HCT116 (cell line): ENCODE measurements at regions not wholly inside any gene's neighbourhood (a gene's known extent, or its start where the extent isn't known, plus 50 kb on each side); places are given as distances from the start of the nearest gene placed in this dataset.

Source experiments
- ATAC-seq: fragments of 200-7000 bp; cut with Tn5 transposase; 2 replicates; pipeline ENCODE4 v1.9.1; 2020; ENCODE audit warnings: mild to moderate bottlenecking, moderate library complexity
- BruUV-seq: library from RNA; stranded (reverse); fragments of 400-500 nt; replicated peaks from 2 replicates; lab custom pipeline; 2021; lab: Mats Ljungman, UMichigan
- CTCF ChIA-PET: fragments of 300-600 bp; sonication (Branson Sonifier 250); formaldehyde crosslinking; loops from one replicate; lab custom pipeline; 2021; ENCODE audit warnings: antibody characterized with exemption; lab: Charles Lee
- POLR2A ChIA-PET: fragments of 300-600, 350-600 bp; sonication (Branson Sonifier 250); formaldehyde crosslinking; loops from one replicate; lab custom pipeline; 2021; ENCODE audit warnings: antibody characterized with exemption; lab: Charles Lee
- RAD21 ChIA-PET, 2 experiments: fragments of 300-600 bp; sonication (Branson Sonifier 250); formaldehyde crosslinking; loops; one replicate each; lab custom pipeline; 2023; ENCODE audit warnings: low total read pairs in 2 of 2; ENCODE audit not compliant: uncharacterized antibody in 2 of 2, unreplicated experiment in 2 of 2, low non-redundant PET in 1 of 2; lab: Charles Lee
- DNase-seq: peaks from one replicate; pipeline ENCODE4 v3.0.0-alpha.2; 2010; ENCODE audit warnings: low read depth, low spot score
- H2AFZ ChIP-seq: fragments of 200-600 bp; shearing (Covaris generic), sonication (generic); 2 replicates; pipeline ENCODE4 v1.6.1; 2017; ENCODE audit warnings: low read depth, mixed run types, mixed read lengths, antibody characterized with exemption, low read length; ENCODE audit not compliant: poor library complexity, severe bottlenecking
- H3K27ac ChIP-seq: 2 replicates; pipeline ENCODE4 v1.5.1; 2012; ENCODE audit warnings: low read depth, low read length
- H3K27me3 ChIP-seq: fragments of 200-600 bp; sonication (generic); 2 replicates; pipeline ENCODE4 v1.6.1; 2016; ENCODE audit warnings: mixed run types, low read length, mixed read lengths; ENCODE audit not compliant: insufficient read depth
- H3K36me3 ChIP-seq, 2 experiments: fragments of 200-500 bp in 1 of 2; fragments of 200-600 bp in 1 of 2; sonication (Bioruptor generic) in 1 of 2; sonication (generic) in 1 of 2; 2 replicates each; pipeline versions ENCODE4 v1.5.1 to v1.6.1; 2014 to 2016; ENCODE audit warnings: low read length in 2 of 2, inconsistent platforms in 1 of 2, mixed read lengths in 1 of 2, mixed run types in 1 of 2; ENCODE audit not compliant: insufficient read depth in 2 of 2, control insufficient read depth in 1 of 2
- H3K4me1 ChIP-seq, 2 experiments: fragments of 200-600 bp in 1 of 2; sonication (generic) in 1 of 2; 2 replicates each; pipeline versions ENCODE4 v1.5.1 to v1.6.1; 2012 to 2017; ENCODE audit warnings: low read length in 2 of 2, inconsistent platforms in 1 of 2, mild to moderate bottlenecking in 1 of 2, mixed read lengths in 1 of 2, mixed run types in 1 of 2, moderate library complexity in 1 of 2; ENCODE audit not compliant: insufficient read depth in 2 of 2, control insufficient read depth in 1 of 2
- H3K4me2 ChIP-seq: fragments of 200-600 bp; sonication (generic); 2 replicates; pipeline ENCODE4 v1.6.1; 2017; ENCODE audit warnings: mixed run types, low read length, mixed read lengths
- H3K4me3 ChIP-seq, 2 experiments: fragments of 200-600 bp in 1 of 2; sonication (generic) in 1 of 2; replicated peaks in 1 of 2; 2 replicates each; pipeline ENCODE4 v1.5.1; 2011 to 2016; ENCODE audit warnings: low read length in 2 of 2, control low read depth in 1 of 2, low read depth in 1 of 2, mild to moderate bottlenecking in 1 of 2, mixed read lengths in 1 of 2, mixed run types in 1 of 2
- H3K79me2 ChIP-seq: fragments of 200-600 bp; sonication (generic); 2 replicates; pipeline ENCODE4 v1.6.1; 2017; ENCODE audit warnings: mild to moderate bottlenecking, mixed run types, low read length, moderate library complexity, mixed read lengths; ENCODE audit not compliant: insufficient read depth
- H3K9ac ChIP-seq: fragments of 200-600 bp; sonication (generic); 2 replicates; pipeline ENCODE4 v1.6.1; 2016; ENCODE audit warnings: low read length, mixed read lengths
- H3K9me2 ChIP-seq: fragments of 200-600 bp; sonication (generic), shearing (Covaris generic); 2 replicates; pipeline ENCODE4 v1.6.1; 2017; ENCODE audit warnings: mixed run types, mild to moderate bottlenecking, moderate library complexity; ENCODE audit not compliant: insufficient read depth
- H3K9me3 ChIP-seq, 2 experiments: fragments of 200-500 bp in 1 of 2; fragments of 200-600 bp in 1 of 2; sonication (Bioruptor generic) in 1 of 2; sonication (generic) in 1 of 2; 2 replicates each; pipeline ENCODE4 v1.6.1; 2014 to 2017; ENCODE audit warnings: low read length in 2 of 2, mixed read lengths in 2 of 2, inconsistent platforms in 1 of 2, low read depth in 1 of 2, mild to moderate bottlenecking in 1 of 2, mixed run types in 1 of 2, moderate library complexity in 1 of 2; ENCODE audit not compliant: control insufficient read depth in 1 of 2, insufficient read depth in 1 of 2
- H4K20me1 ChIP-seq: fragments of 200-600 bp; sonication (generic), shearing (Covaris generic); 2 replicates; pipeline ENCODE4 v1.6.1; 2017; ENCODE audit warnings: mixed run types, mild to moderate bottlenecking, moderate library complexity; ENCODE audit not compliant: insufficient read depth
- ATF3 ChIP-seq: IDR thresholded peaks from 2 replicates; pipeline ENCODE4 v1.6.1; 2012
- CBX3 ChIP-seq: IDR thresholded peaks from 2 replicates; pipeline ENCODE4 v1.6.1; 2012; ENCODE audit warnings: low read depth
- CTCF ChIP-seq, 3 experiments: fragments of 200-600 bp in 1 of 3; sonication (generic) in 1 of 3; IDR thresholded peaks in 2 of 3; conservative IDR thresholded peaks in 1 of 3; 2 replicates each; pipeline ENCODE4 v1.5.1; 2012 to 2017; ENCODE audit warnings: low read depth in 2 of 3, low read length in 2 of 3, antibody characterized with exemption in 1 of 3, borderline replicate concordance in 1 of 3, control low read depth in 1 of 3, mild to moderate bottlenecking in 1 of 3, mixed read lengths in 1 of 3, mixed run types in 1 of 3, moderate library complexity in 1 of 3; ENCODE audit not compliant: insufficient read depth in 1 of 3
- ELF1 ChIP-seq: IDR thresholded peaks from 2 replicates; pipeline ENCODE4 v1.6.1; 2012; ENCODE audit warnings: low read depth, borderline replicate concordance
- EZH2 ChIP-seq: fragments of 200-600 bp; sonication (generic); IDR thresholded peaks from 2 replicates; pipeline ENCODE4 v1.6.1; 2017; ENCODE audit warnings: antibody characterized with exemption, mixed run types
- FOSL1 ChIP-seq: IDR thresholded peaks from 2 replicates; pipeline ENCODE4 v1.6.1; 2012; ENCODE audit warnings: low read depth
- POLR2AphosphoS5 ChIP-seq: IDR thresholded peaks from 2 replicates; pipeline ENCODE4 v1.6.1; 2011; ENCODE audit warnings: mild to moderate bottlenecking, low read depth, low read length, moderate library complexity
- RAD21 ChIP-seq: IDR thresholded peaks from 2 replicates; pipeline ENCODE4 v1.6.1; 2012; ENCODE audit warnings: low read depth, mild to moderate bottlenecking
- REST ChIP-seq: IDR thresholded peaks from 2 replicates; pipeline ENCODE4 v1.6.1; 2012; ENCODE audit warnings: low read depth
- SRF ChIP-seq: IDR thresholded peaks from 2 replicates; pipeline ENCODE4 v1.6.1; 2012; ENCODE audit warnings: low read depth
- YY1 ChIP-seq: IDR thresholded peaks from 2 replicates; pipeline ENCODE4 v1.6.1; 2011; ENCODE audit warnings: low read length, low read depth, moderate library complexity, mild to moderate bottlenecking; ENCODE audit not compliant: insufficient replicate concordance; ENCODE audit errors: extremely low read depth
- ZNF274 ChIP-seq: fragments of 200-500 bp; sonication (Bioruptor generic); IDR thresholded peaks from 2 replicates; pipeline ENCODE4 v1.6.1; 2014; ENCODE audit warnings: mild to moderate bottlenecking, low read depth, low read length, inconsistent platforms
- intact Hi-C: fragments of 100-400 bp; cut with micrococcal nuclease; formaldehyde crosslinking; loops from 2 replicates; pipeline ENCODE4 v1.10.0; 2022
- TF ChIP-seq, protein P1 (sequence below): IDR thresholded peaks from 2 replicates; pipeline ENCODE4 v1.6.1; 2011; ENCODE audit warnings: mild to moderate bottlenecking, low read length, moderate library complexity; ENCODE audit not compliant: insufficient replicate concordance; ENCODE audit errors: extremely low read depth

DNA sequence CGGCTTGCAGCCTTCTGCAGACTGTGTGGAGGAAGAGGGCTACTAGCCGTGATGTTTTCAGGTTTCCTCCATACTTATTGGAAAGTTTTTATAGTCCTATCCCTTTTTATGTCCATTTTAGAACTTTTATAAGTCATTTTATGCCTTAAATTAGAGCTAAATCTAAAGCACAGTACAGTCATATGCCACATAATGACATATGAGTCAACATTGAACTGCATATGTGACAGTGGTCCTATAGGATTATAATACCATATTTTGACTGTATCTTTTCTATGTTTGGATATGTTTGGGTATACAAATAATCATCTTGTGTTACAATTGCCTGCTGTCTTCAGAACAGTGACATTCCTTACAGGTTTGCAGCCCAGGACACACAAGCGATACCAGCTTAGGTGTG is 200.2 kb downstream of the SPRY1 start:
- H3K27ac ChIP-seq: no peak overlapping the region
- no peaks in the 10 kb centered on the region for H3K36me3 ChIP-seq
- H3K4me2 ChIP-seq: no peak overlapping the region
- no peaks in the 10 kb centered on the region for H3K9me3 ChIP-seq
- H4K20me1 ChIP-seq: no peaks in the 10 kb centered on the region
- no peak overlapping the region for H3K9ac ChIP-seq
- H3K4me3 ChIP-seq: no peak overlapping the region
- CTCF ChIA-PET: no interaction called here
- no TSS peak for BruUV-seq
- H3K79me2 ChIP-seq: no peaks in the 10 kb centered on the region
- POLR2A ChIA-PET: no interaction called here
- DNase-seq (no peak), ATAC-seq (no peak)
- intact Hi-C loops: no loop called here
- no peak overlapping the region for H2AFZ ChIP-seq
- no peaks in the 10 kb centered on the region for H3K4me1 ChIP-seq
- no peaks in the 10 kb centered on the region for H3K9me2 ChIP-seq
- no peak for TF ChIP-seq ATF3
- TF ChIP-seq ELF1: no peak
- no peak for TF ChIP-seq SRF
- TF ChIP-seq FOSL1: no peak
- no peak for TF ChIP-seq EZH2
- TF ChIP-seq YY1: no peak
- no peak for TF ChIP-seq ZNF274
- TF ChIP-seq POLR2AphosphoS5: no peak
- H3K27me3 ChIP-seq: no peaks in the 10 kb centered on the region
- RAD21 ChIA-PET: no interaction called here

DNA sequence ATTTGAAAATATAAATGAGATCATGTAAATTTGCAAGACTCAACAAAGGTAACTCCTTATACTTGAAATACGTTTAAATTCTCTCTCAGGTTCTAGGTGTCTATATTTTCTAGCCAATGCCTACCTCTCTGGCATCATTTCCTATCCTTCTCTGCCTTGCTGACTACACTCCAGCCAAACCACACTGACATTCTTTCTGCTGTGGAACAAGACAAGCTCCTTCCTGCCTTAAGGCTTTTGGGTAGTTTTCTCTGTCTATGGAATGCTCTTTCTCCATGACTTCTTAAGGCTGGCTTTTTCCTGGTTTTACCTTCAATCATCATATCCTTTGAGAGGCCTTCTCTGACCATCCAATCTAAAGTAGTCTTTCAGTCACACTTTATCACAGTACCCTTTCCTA is 201.0 kb downstream of the SPRY1 start:
- no peak overlapping the region for H3K4me3 ChIP-seq
- no peak overlapping the region for H3K4me2 ChIP-seq
- intact Hi-C loops: no loop called here
- CTCF ChIA-PET: no interaction called here
- H3K36me3 ChIP-seq: no peaks in the 10 kb centered on the region
- no peaks in the 10 kb centered on the region for H3K4me1 ChIP-seq
- BruUV-seq: no TSS peak
- no peak overlapping the region for H3K9ac ChIP-seq
- POLR2A ChIA-PET: no interaction called here
- no peaks in the 10 kb centered on the region for H3K27me3 ChIP-seq
- H4K20me1 ChIP-seq: no peaks in the 10 kb centered on the region
- H3K9me3 ChIP-seq: no peaks in the 10 kb centered on the region
- no peaks in the 10 kb centered on the region for H3K9me2 ChIP-seq
- DNase-seq (no peak), ATAC-seq (no peak)
- H3K27ac ChIP-seq: no peak overlapping the region
- H3K79me2 ChIP-seq: no peaks in the 10 kb centered on the region
- H2AFZ ChIP-seq: no peak overlapping the region
- RAD21 ChIA-PET: no interaction called here
- TF ChIP-seq, protein P1, sequence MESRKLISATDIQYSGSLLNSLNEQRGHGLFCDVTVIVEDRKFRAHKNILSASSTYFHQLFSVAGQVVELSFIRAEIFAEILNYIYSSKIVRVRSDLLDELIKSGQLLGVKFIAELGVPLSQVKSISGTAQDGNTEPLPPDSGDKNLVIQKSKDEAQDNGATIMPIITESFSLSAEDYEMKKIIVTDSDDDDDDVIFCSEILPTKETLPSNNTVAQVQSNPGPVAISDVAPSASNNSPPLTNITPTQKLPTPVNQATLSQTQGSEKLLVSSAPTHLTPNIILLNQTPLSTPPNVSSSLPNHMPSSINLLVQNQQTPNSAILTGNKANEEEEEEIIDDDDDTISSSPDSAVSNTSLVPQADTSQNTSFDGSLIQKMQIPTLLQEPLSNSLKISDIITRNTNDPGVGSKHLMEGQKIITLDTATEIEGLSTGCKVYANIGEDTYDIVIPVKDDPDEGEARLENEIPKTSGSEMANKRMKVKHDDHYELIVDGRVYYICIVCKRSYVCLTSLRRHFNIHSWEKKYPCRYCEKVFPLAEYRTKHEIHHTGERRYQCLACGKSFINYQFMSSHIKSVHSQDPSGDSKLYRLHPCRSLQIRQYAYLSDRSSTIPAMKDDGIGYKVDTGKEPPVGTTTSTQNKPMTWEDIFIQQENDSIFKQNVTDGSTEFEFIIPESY: no peak
- TF ChIP-seq SRF (no peak), EZH2 (no peak), CBX3 (no peak), RAD21 (no peak), CTCF (IDR thresholded peaks at IDR 0.05 in 2 of 3, conservative IDR thresholded peaks at IDR 0.05 in 1 of 3; ENCODE audit: borderline replicate concordance in 1 of 3, insufficient read depth in 1 of 3, low read depth in 2 of 3, low read length in 2 of 3) (no peak), REST (no peak), POLR2AphosphoS5 (no peak), ELF1 (no peak)
